ENCODE measurements at regions not wholly inside any gene's neighbourhood (a gene's known extent, or its start where the extent isn't known, plus 50 kb on each side); places are given as distances from the start of the nearest gene placed in this dataset.

- H3K4me1 Mint-ChIP-seq (ENCODE audit: low read depth) = no peaks in the 10 kb centered on the region
- H3K27ac Mint-ChIP-seq = no peak overlapping the region
- CTCF ChIA-PET = no interaction called here
- H3K27me3 Mint-ChIP-seq (ENCODE audit: low read depth) = no peaks in the 10 kb centered on the region
- H3K36me3 Mint-ChIP-seq (ENCODE audit: low read depth) = no peaks in the 10 kb centered on the region
- H3K9me3 Mint-ChIP-seq = peaks cover 7% of the 10 kb centered on the region
- no peak for DNase-seq
- no peak overlapping the region for H3K4me3 Mint-ChIP-seq
- intact Hi-C loops (cut with micrococcal nuclease) = no loop called here
These were observed 175.6 kb downstream of the MFSD1 start for GRCh38 chr3:158977497-158977896.

GRCh38 chr3:158983216-158984099, 181.6 kb downstream of the MFSD1 start:
- Mint-ChIP-seq H3K4me3 (no peak overlapping the region), H3K27ac (no peak overlapping the region), H3K9me3 (peaks cover 22% of the 10 kb centered on the region), H3K36me3 (ENCODE audit: low read depth) (no peaks in the 10 kb centered on the region), H3K4me1 (ENCODE audit: low read depth) (no peaks in the 10 kb centered on the region), H3K27me3 (ENCODE audit: low read depth) (no peaks in the 10 kb centered on the region)
- CTCF ChIA-PET = no interaction called here
- intact Hi-C loops (cut with micrococcal nuclease) = no loop called here
- DNase-seq = no peak

DNA sequence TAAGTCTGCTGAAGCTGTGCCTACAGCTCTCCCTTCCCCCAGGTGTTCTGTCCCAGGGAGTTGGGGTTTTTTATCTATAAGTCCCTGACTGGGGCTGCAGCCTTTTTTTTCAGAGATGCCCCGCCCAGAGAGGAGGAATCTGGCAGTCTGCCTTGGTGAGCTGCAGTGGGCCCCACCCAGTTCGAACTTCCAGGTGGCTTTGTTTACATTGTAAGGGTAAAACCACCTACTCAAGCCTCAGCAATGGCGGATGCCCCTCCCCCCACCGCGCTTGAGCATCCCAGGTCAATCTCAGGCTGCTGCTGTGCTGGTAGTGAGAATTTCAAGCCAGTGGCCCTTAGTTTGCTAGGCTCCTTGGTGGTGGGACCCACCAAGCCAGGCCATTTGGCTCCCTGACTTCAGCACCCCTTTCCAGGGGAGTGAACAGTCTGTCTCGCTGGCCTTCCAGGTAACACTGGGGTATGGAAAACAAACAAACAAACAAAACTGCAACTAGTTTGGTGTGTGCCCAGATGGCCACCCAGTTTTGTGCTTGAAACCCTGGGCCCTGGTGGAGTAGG, 189.4 kb downstream of the MFSD1 start:
- Mint-ChIP-seq H3K27ac (no peak overlapping the region), H3K9me3 (peaks cover 18% of the 10 kb centered on the region), H3K27me3 (ENCODE audit: low read depth) (no peaks in the 10 kb centered on the region), H3K4me1 (ENCODE audit: low read depth) (no peaks in the 10 kb centered on the region), H3K36me3 (ENCODE audit: low read depth) (no peaks in the 10 kb centered on the region), H3K4me3 (no peak overlapping the region)
- CTCF ChIA-PET = interaction anchor here (0.5 kb wide), 1 partner anchor 888 kb away, joined by 3 read pairs; no protein-coding TSS in a partner anchor
- DNase-seq = no peak
- intact Hi-C loops (cut with micrococcal nuclease) = no loop called here

DNA sequence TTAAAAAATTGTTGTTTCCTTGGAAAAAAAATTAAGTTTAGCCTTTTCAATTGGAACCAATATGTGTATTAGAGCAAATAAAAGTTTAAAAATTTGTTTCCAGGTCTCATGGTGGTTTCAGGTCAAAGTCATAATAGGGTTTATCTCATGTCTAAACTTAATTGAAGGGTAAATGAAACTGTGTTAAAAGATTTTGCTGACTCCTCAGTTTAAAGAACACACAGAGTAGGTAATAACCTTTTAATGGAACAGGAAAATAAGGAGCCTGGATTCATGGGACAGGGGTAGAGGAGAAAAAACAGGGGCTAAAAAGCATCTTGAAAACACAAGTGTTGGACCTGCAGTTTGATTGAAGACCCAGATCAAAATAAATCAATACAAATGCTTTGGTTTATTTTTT, 190.6 kb downstream of the MFSD1 start:
- no peak for DNase-seq
- no peak overlapping the region for H3K4me3 Mint-ChIP-seq
- no peak overlapping the region for H3K27ac Mint-ChIP-seq
- no peaks in the 10 kb centered on the region for H3K4me1 Mint-ChIP-seq (ENCODE audit: low read depth)
- H3K9me3 Mint-ChIP-seq = peaks cover 12% of the 10 kb centered on the region
- no peaks in the 10 kb centered on the region for H3K36me3 Mint-ChIP-seq (ENCODE audit: low read depth)
- intact Hi-C loops (cut with micrococcal nuclease) = no loop called here
- CTCF ChIA-PET = interaction anchor here (0.5 kb wide), 1 partner anchor 268 kb away, joined by 3 read pairs; no protein-coding TSS in a partner anchor
- H3K27me3 Mint-ChIP-seq (ENCODE audit: low read depth) = no peaks in the 10 kb centered on the region

DNA sequence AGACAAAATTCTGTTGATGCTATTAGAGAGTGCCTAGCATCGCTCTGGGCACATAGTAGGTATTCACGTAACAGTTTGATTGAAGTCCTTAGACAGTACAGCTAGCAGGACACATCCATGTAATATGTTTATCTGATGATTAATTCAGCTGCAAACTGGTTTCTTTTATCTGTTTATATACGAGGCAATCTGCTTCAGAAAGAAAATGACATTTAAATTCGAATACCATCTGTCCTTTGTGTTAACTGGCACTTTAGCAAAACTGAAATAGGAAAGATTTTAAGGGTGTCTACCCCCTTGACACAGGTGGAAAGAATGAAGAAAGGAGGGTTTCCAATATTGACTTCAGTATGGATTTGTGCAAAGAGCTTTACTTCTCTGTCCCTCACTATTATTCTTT, 192.5 kb downstream of the MFSD1 start:
- Mint-ChIP-seq H3K4me1 (ENCODE audit: low read depth) (no peaks in the 10 kb centered on the region), H3K9me3 (peaks cover 5% of the 10 kb centered on the region), H3K27ac (no peak overlapping the region), H3K27me3 (ENCODE audit: low read depth) (no peaks in the 10 kb centered on the region), H3K4me3 (no peak overlapping the region), H3K36me3 (ENCODE audit: low read depth) (no peaks in the 10 kb centered on the region)
- intact Hi-C loops (cut with micrococcal nuclease) = no loop called here
- CTCF ChIA-PET = no interaction called here
- DNase-seq = no peak

GRCh38 chr3:159001711-159002110, 199.9 kb downstream of the MFSD1 start:
- H3K4me3 Mint-ChIP-seq = no peak overlapping the region
- H3K27ac Mint-ChIP-seq = no peak overlapping the region
- CTCF ChIA-PET = no interaction called here
- H3K9me3 Mint-ChIP-seq = no peaks in the 10 kb centered on the region
- DNase-seq = no peak
- no peaks in the 10 kb centered on the region for H3K4me1 Mint-ChIP-seq (ENCODE audit: low read depth)
- H3K27me3 Mint-ChIP-seq (ENCODE audit: low read depth) = no peaks in the 10 kb centered on the region
- H3K36me3 Mint-ChIP-seq (ENCODE audit: low read depth) = no peaks in the 10 kb centered on the region
- intact Hi-C loops (cut with micrococcal nuclease) = no loop called here

GRCh38 chr3:159005137-159005536, 203.3 kb downstream of the MFSD1 start:
- intact Hi-C loops (cut with micrococcal nuclease) = no loop called here
- Mint-ChIP-seq H3K4me1 (ENCODE audit: low read depth) (no peaks in the 10 kb centered on the region), H3K4me3 (no peak overlapping the region), H3K27me3 (ENCODE audit: low read depth) (no peaks in the 10 kb centered on the region), H3K36me3 (ENCODE audit: low read depth) (no peaks in the 10 kb centered on the region), H3K9me3 (no peaks in the 10 kb centered on the region), H3K27ac (no peak overlapping the region)
- no peak for DNase-seq
- CTCF ChIA-PET = no interaction called here

- H3K9me3 Mint-ChIP-seq = no peaks in the 10 kb centered on the region
- no peak overlapping the region for H3K4me3 Mint-ChIP-seq
- no peaks in the 10 kb centered on the region for H3K27me3 Mint-ChIP-seq (ENCODE audit: low read depth)
- H3K27ac Mint-ChIP-seq = no peak overlapping the region
- intact Hi-C loops (cut with micrococcal nuclease) = no loop called here
- no peaks in the 10 kb centered on the region for H3K36me3 Mint-ChIP-seq (ENCODE audit: low read depth)
- CTCF ChIA-PET = no interaction called here
- DNase-seq = no peak
- H3K4me1 Mint-ChIP-seq (ENCODE audit: low read depth) = no peaks in the 10 kb centered on the region
These were observed 205.5 kb downstream of the MFSD1 start for GRCh38 chr3:159007331-159007730.

- no peaks in the 10 kb centered on the region for H3K9me3 Mint-ChIP-seq
- no peak for DNase-seq
- CTCF ChIA-PET = no interaction called here
- H3K4me1 Mint-ChIP-seq (ENCODE audit: low read depth) = no peaks in the 10 kb centered on the region
- intact Hi-C loops (cut with micrococcal nuclease) = no loop called here
- no peaks in the 10 kb centered on the region for H3K27me3 Mint-ChIP-seq (ENCODE audit: low read depth)
- no peak overlapping the region for H3K27ac Mint-ChIP-seq
- no peaks in the 10 kb centered on the region for H3K36me3 Mint-ChIP-seq (ENCODE audit: low read depth)
- H3K4me3 Mint-ChIP-seq = no peak overlapping the region
These were observed 206.5 kb downstream of the MFSD1 start for GRCh38 chr3:159008401-159008800.

- H3K4me3 Mint-ChIP-seq = no peak overlapping the region
- no peak for DNase-seq
- no peaks in the 10 kb centered on the region for H3K27me3 Mint-ChIP-seq (ENCODE audit: low read depth)
- CTCF ChIA-PET = no interaction called here
- intact Hi-C loops (cut with micrococcal nuclease) = no loop called here
- peaks cover 16% of the 10 kb centered on the region for H3K9me3 Mint-ChIP-seq
- H3K36me3 Mint-ChIP-seq (ENCODE audit: low read depth) = no peaks in the 10 kb centered on the region
- no peak overlapping the region for H3K27ac Mint-ChIP-seq
- H3K4me1 Mint-ChIP-seq (ENCODE audit: low read depth) = no peaks in the 10 kb centered on the region
These were observed 216.5 kb downstream of the MFSD1 start for GRCh38 chr3:159018341-159018740.

DNA sequence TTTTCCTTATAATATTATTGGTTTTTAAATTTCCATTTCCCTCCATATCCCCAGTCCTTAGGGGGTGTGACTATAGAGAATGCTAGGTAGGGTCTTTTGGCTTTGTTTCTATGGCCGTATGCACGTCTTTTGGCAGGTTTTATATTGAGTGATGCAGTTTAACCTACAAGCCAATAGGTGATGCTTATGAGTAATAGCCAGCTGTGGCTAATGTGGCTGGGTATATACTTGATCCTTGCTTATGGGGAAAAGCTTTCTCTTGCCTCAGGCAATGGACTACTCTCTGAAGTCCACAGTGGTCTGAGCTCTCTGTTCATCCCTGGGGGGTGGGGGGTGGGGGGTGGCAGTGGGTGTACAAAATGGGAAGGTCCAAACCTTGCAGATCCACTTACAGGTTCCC, 223.9 kb downstream of the MFSD1 start:
- H3K27me3 Mint-ChIP-seq (ENCODE audit: low read depth) = no peaks in the 10 kb centered on the region
- H3K9me3 Mint-ChIP-seq = peaks cover 7% of the 10 kb centered on the region
- H3K36me3 Mint-ChIP-seq (ENCODE audit: low read depth) = no peaks in the 10 kb centered on the region
- DNase-seq = no peak
- H3K4me1 Mint-ChIP-seq (ENCODE audit: low read depth) = no peaks in the 10 kb centered on the region
- H3K27ac Mint-ChIP-seq = no peak overlapping the region
- CTCF ChIA-PET = no interaction called here
- intact Hi-C loops (cut with micrococcal nuclease) = no loop called here
- no peak overlapping the region for H3K4me3 Mint-ChIP-seq

GRCh38 chr3:159026510-159026909, 224.7 kb downstream of the MFSD1 start:
- no peak overlapping the region for H3K4me3 Mint-ChIP-seq
- H3K36me3 Mint-ChIP-seq (ENCODE audit: low read depth) = no peaks in the 10 kb centered on the region
- no peaks in the 10 kb centered on the region for H3K27me3 Mint-ChIP-seq (ENCODE audit: low read depth)
- H3K4me1 Mint-ChIP-seq (ENCODE audit: low read depth) = no peaks in the 10 kb centered on the region
- no peak overlapping the region for H3K27ac Mint-ChIP-seq
- no peak for DNase-seq
- intact Hi-C loops (cut with micrococcal nuclease) = no loop called here
- CTCF ChIA-PET = no interaction called here
- H3K9me3 Mint-ChIP-seq = peaks cover 5% of the 10 kb centered on the region

- H3K27ac Mint-ChIP-seq = no peak overlapping the region
- DNase-seq = no peak
- intact Hi-C loops (cut with micrococcal nuclease) = no loop called here
- no peaks in the 10 kb centered on the region for H3K27me3 Mint-ChIP-seq (ENCODE audit: low read depth)
- H3K4me3 Mint-ChIP-seq = no peak overlapping the region
- H3K4me1 Mint-ChIP-seq (ENCODE audit: low read depth) = no peaks in the 10 kb centered on the region
- no peaks in the 10 kb centered on the region for H3K36me3 Mint-ChIP-seq (ENCODE audit: low read depth)
- peaks cover 6% of the 10 kb centered on the region for H3K9me3 Mint-ChIP-seq
- CTCF ChIA-PET = no interaction called here
These were observed 226.9 kb downstream of the MFSD1 start for GRCh38 chr3:159028706-159029105.
